ENCODE measurements at regions not wholly inside any gene's neighbourhood (a gene's known extent, or its start where the extent isn't known, plus 50 kb on each side); places are given as distances from the start of the nearest gene placed in this dataset.
"Not testable (repeated sequence)": the region's sequence is repeated elsewhere in the genome, so short reads cannot be mapped to it uniquely, and the experiment has no call there.

DNA sequence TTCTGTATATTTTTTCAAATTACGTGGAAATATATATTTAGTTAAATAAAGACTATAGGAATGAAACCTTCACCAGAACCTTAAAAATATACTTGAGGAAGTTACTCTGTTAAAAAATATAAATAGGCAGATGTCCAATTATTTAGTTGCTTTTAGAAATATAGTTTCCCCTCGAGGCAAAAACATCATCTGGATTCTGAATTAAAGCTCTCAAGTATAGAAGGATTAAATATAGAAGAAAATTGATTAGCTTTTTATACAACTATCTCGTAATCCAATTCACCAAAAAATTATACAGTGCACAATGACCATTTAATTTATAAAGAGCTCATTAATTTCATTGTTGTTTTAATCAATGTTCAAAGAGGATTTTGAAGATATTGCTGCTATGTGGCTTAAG is 601.4 kb downstream of the GABRG2 start:
- H3K27me3 Mint-ChIP-seq = no peaks in the 10 kb centered on the region

DNA sequence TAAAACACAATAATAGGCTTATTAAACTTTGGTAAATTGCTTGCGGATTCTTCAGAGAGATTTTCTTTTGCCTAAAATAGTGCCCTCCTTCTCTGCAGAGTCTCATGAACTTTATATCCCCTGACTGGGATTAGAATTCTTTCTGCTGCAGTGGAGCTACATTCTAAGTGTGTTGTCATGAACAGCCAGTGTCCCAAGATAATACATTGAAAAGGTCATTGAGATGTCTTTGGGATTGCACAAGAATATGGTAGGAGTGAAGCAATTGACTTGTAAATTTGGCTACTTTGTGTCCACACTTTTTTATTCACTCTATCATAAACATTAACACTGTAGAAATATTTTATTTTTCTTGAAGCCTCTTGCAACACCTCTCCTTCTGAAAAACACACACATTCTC is 604.5 kb downstream of the GABRG2 start:
- no peaks in the 10 kb centered on the region for H3K4me1 Mint-ChIP-seq
- no peak overlapping the region for H3K27ac Mint-ChIP-seq
- H3K9me3 Mint-ChIP-seq = peaks cover 0 to 3% (median 0%) of the 10 kb centered on the region in 3 donors
- H3K27me3 Mint-ChIP-seq = no peaks in the 10 kb centered on the region
- H3K36me3 Mint-ChIP-seq = no peaks in the 10 kb centered on the region
- no peak overlapping the region for H3K4me3 Mint-ChIP-seq

More for the DNA sequence above, 601.4 kb downstream of the GABRG2 start:
- H3K4me3 Mint-ChIP-seq = no peak overlapping the region
- no peaks in the 10 kb centered on the region for H3K4me1 Mint-ChIP-seq
- no peaks in the 10 kb centered on the region for H3K36me3 Mint-ChIP-seq
- peaks cover 0 to 4% (median 0%) of the 10 kb centered on the region in 3 donors for H3K9me3 Mint-ChIP-seq
- no peak overlapping the region for H3K27ac Mint-ChIP-seq

- H3K36me3 Mint-ChIP-seq = no peaks in the 10 kb centered on the region
- no peaks in the 10 kb centered on the region for H3K4me1 Mint-ChIP-seq
- H3K4me3 Mint-ChIP-seq = no peak overlapping the region
- peaks cover 2 to 5% (median 3%) of the 10 kb centered on the region in 3 donors for H3K9me3 Mint-ChIP-seq
- H3K27ac Mint-ChIP-seq = no peak overlapping the region
- no peaks in the 10 kb centered on the region for H3K27me3 Mint-ChIP-seq
Measured at GRCh38 chr5:162683284-162683683, 615.7 kb downstream of the GABRG2 start.

DNA sequence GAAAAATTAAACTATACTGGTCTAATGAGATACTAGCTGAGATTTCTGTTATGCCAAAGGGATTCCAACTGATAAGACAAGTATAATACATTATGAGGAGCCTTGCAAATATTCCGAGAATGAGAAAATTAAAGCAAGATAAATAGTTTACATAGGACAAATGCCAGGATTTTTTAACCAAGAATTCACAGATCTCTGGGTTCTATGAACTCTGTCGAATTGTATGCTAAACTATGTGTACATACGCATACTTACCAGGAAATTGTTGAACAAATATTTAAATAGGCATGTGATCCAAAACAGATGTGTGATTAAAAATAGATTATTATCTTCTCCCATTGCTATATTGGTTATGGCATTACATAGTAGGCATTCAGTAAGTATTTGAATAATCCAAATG is 616.6 kb downstream of the GABRG2 start:
- Mint-ChIP-seq H3K4me3 (no peak overlapping the region), H3K27ac (no peak overlapping the region), H3K27me3 (no peaks in the 10 kb centered on the region), H3K4me1 (no peaks in the 10 kb centered on the region), H3K36me3 (no peaks in the 10 kb centered on the region), H3K9me3 (peaks cover 4 to 5% (median 5%) of the 10 kb centered on the region in 3 donors)

DNA sequence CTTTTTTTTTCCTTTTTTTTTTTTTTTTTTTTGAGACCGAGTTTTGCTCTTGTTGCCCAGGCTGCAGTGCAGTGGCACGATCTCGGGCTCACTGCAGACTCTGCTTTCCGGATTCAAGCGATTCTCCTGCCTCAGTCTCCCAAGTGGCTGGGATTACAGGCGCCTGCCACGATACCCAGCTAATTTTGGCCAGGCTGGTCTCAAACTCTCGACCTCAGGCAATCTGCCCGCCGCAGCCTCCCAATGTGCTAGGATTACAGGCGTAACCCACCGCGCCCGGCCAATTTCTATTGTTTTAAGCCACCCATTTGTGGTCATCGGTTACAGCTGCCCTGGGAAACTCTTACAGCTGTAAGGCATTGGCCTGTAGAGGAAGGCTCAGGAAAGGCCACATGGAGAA is 617.7 kb downstream of the GABRG2 start:
- Mint-ChIP-seq H3K4me3 (no peak overlapping the region), H3K27ac (no peak overlapping the region), H3K9me3 (peaks cover 3 to 5% (median 4%) of the 10 kb centered on the region in 3 donors), H3K4me1 (no peaks in the 10 kb centered on the region), H3K27me3 (no peaks in the 10 kb centered on the region), H3K36me3 (no peaks in the 10 kb centered on the region)

DNA sequence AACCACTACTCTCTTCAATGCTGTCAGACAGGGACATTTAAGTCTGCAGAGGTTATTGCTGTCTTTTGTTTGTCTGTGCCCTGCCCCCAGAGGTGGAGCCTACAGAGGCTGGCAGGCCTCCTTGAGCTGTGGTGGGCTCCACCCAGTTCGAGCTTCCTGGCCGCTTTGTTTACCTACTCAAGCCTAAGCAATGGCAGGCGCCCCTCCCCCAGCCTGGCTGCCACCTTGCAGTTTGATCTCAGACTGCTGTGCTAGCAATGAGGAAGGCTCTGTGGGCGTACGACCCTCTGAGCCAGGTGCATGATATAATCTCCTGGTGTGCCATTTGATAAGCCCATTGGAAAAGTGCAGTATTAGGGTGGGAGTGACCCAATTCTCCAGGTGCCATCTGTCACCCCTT is 628.7 kb downstream of the GABRG2 start:
- H3K27ac Mint-ChIP-seq, H3K9me3 Mint-ChIP-seq, H3K4me3 Mint-ChIP-seq, H3K4me1 Mint-ChIP-seq, H3K27me3 Mint-ChIP-seq, H3K36me3 Mint-ChIP-seq: not testable (repeated sequence)

DNA sequence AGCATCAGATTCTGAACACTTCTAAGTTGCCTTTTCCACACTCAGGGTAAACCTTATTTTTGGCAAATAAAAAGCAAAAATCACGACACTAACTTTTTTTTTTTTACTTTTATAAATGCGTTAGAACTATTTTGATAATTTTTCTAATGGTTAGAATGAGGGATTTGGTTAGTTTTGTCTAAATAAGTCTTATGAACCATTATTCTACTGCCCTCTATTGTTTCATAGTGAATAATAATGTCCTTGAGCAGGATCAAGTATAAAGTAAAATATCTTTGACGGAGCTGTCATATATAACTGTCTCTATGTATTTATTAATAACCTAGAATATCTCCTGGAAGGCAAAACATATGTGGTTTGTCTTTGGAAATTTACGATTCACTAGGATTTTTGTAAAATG is 631.8 kb downstream of the GABRG2 start:
- Mint-ChIP-seq H3K4me3 (no peak overlapping the region), H3K27ac (no peak overlapping the region), H3K9me3 (peaks cover 0 to 2% (median 0%) of the 10 kb centered on the region in 3 donors), H3K4me1 (no peaks in the 10 kb centered on the region), H3K36me3 (no peaks in the 10 kb centered on the region), H3K27me3 (no peaks in the 10 kb centered on the region)

- no peak overlapping the region for H3K4me3 Mint-ChIP-seq
- H3K36me3 Mint-ChIP-seq = no peaks in the 10 kb centered on the region
- no peaks in the 10 kb centered on the region for H3K27me3 Mint-ChIP-seq
- peaks cover 0 to under 1% (median 0%) of the 10 kb centered on the region in 3 donors for H3K9me3 Mint-ChIP-seq
- H3K27ac Mint-ChIP-seq = no peak overlapping the region
- no peaks in the 10 kb centered on the region for H3K4me1 Mint-ChIP-seq
Measured at GRCh38 chr5:162703914-162704313, 636.3 kb downstream of the GABRG2 start.

DNA sequence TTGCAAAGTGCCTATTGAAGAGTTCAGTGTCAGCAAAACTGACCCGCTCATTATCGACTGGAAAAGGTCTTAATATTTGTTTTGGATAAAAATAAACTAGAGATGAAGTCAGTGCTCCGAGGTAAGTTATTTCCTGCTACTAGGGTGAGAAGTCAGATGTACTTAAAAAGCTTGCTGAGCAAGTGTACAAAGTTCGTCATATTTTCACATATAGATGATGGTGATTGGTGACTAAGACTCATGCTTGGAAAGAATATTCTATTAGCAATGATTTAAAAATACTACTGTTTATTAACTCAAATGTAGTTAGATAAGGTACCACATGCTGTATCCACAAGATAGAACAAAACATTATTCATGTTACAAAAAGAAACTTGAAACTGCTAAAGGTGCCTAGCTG is 643.7 kb downstream of the GABRG2 start:
- H3K27me3 Mint-ChIP-seq = no peaks in the 10 kb centered on the region
- H3K4me3 Mint-ChIP-seq = no peak overlapping the region
- H3K27ac Mint-ChIP-seq = no peak overlapping the region
- no peaks in the 10 kb centered on the region for H3K36me3 Mint-ChIP-seq
- peaks cover 0 to 3% (median 0%) of the 10 kb centered on the region in 3 donors for H3K9me3 Mint-ChIP-seq
- H3K4me1 Mint-ChIP-seq = peaks cover 0 to 1% (median 0%) of the 10 kb centered on the region in 3 donors

DNA sequence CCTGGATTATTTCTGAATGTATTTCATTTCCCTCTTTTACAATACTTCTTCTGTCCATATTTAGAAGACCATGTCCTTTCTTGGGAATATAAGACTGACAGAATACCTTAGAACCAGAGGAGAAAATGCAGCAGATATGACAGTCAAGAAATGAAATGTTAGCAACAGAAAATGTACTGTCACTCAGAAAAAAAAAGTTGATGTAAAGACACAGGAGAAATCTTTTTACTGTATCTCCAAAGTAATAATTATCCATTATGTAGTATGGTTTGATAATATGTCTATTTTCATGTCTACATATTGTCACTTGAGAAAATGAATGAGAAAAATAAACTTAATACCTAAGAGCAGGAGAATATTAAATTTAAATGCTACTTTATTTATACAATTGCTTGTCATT is 652.1 kb downstream of the GABRG2 start:
- peaks cover 2% of the 10 kb centered on the region for H3K36me3 Mint-ChIP-seq
- H3K27ac Mint-ChIP-seq = no peak overlapping the region
- H3K9me3 Mint-ChIP-seq = peaks cover 4 to 6% (median 5%) of the 10 kb centered on the region in 3 donors
- no peak overlapping the region for H3K4me3 Mint-ChIP-seq
- no peaks in the 10 kb centered on the region for H3K27me3 Mint-ChIP-seq
- no peaks in the 10 kb centered on the region for H3K4me1 Mint-ChIP-seq

GRCh38 chr5:162721125-162721524 is 653.6 kb downstream of the GABRG2 start:
- H3K36me3 Mint-ChIP-seq = peaks cover 2% of the 10 kb centered on the region

GRCh38 chr5:162752612-162753011 is 684.8 kb upstream of the CCNG1 start:
- Mint-ChIP-seq H3K36me3 (no peaks in the 10 kb centered on the region), H3K4me3 (no peak overlapping the region), H3K9me3 (peaks cover 3 to 8% (median 5%) of the 10 kb centered on the region in 3 donors), H3K27me3 (no peaks in the 10 kb centered on the region), H3K4me1 (no peaks in the 10 kb centered on the region), H3K27ac (no peak overlapping the region)

More at GRCh38 chr5:162721125-162721524, 653.6 kb downstream of the GABRG2 start:
- Mint-ChIP-seq H3K27me3 (no peaks in the 10 kb centered on the region), H3K27ac (no peak overlapping the region), H3K4me1 (no peaks in the 10 kb centered on the region), H3K9me3 (peaks cover 6 to 8% (median 7%) of the 10 kb centered on the region in 3 donors), H3K4me3 (no peak overlapping the region)

GRCh38 chr5:162762119-162762518 is 675.3 kb upstream of the CCNG1 start:
- Mint-ChIP-seq H3K27ac (no peak overlapping the region), H3K4me1 (no peaks in the 10 kb centered on the region), H3K36me3 (no peaks in the 10 kb centered on the region), H3K4me3 (no peak overlapping the region), H3K9me3 (peaks cover 0 to 2% (median 1%) of the 10 kb centered on the region in 3 donors), H3K27me3 (no peaks in the 10 kb centered on the region)

DNA sequence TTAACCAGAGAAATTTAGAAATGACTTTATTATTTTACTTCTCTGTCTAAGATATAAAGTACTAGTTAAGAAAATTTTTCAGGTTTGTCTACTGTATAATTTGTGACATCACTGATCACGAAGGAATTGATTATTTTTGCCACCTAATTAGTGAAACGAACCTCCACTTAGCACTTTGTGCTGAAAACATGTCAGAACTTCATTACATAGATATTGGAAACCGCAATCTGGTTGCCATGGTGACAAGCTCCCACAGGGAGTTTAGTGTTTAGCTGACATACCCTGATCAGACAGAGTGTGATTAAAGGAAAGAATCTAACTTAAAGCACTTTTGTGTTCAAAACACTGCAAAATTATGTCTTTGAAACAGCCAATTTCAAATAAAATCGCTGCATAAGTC is 668.4 kb upstream of the CCNG1 start:
- Mint-ChIP-seq H3K27me3 (no peaks in the 10 kb centered on the region), H3K9me3 (peaks cover 0 to 3% (median 1%) of the 10 kb centered on the region in 3 donors), H3K27ac (no peak overlapping the region), H3K4me3 (no peak overlapping the region), H3K4me1 (no peaks in the 10 kb centered on the region), H3K36me3 (no peaks in the 10 kb centered on the region)

DNA sequence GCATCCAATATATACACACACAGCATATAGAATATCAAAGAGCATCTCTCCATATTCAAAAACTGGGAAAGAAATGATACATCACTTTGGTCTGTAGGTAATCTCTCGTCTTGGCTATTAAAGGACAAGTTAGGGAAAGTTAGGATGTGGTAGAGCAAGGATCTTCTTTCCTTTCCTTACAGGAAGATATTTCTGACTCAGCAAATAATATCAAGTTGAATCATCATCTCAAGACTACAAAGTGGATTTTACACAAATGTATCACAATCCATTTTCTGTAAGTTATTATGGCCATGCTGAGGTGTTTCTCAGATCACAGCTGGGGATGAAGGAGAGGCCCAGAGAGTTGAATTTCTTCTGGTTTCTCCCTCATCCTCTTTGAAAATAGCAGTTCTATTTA is 651.7 kb upstream of the CCNG1 start:
- H3K4me1 Mint-ChIP-seq = no peaks in the 10 kb centered on the region
- no peaks in the 10 kb centered on the region for H3K36me3 Mint-ChIP-seq
- H3K27ac Mint-ChIP-seq = no peak overlapping the region
- peaks cover 0 to 13% (median 0%) of the 10 kb centered on the region in 3 donors for H3K9me3 Mint-ChIP-seq
- H3K27me3 Mint-ChIP-seq = no peaks in the 10 kb centered on the region
- no peak overlapping the region for H3K4me3 Mint-ChIP-seq

GRCh38 chr5:162786234-162786633 is 651.2 kb upstream of the CCNG1 start:
- Mint-ChIP-seq H3K27me3 (no peaks in the 10 kb centered on the region), H3K4me3 (no peak overlapping the region), H3K36me3 (no peaks in the 10 kb centered on the region), H3K9me3 (peaks cover 0 to 13% (median 0%) of the 10 kb centered on the region in 3 donors), H3K4me1 (no peaks in the 10 kb centered on the region), H3K27ac (no peak overlapping the region)

- Mint-ChIP-seq H3K27me3 (no peaks in the 10 kb centered on the region), H3K4me1 (no peaks in the 10 kb centered on the region), H3K27ac (no peak overlapping the region), H3K36me3 (no peaks in the 10 kb centered on the region), H3K4me3 (no peak overlapping the region), H3K9me3 (peaks cover 0 to 5% (median 2%) of the 10 kb centered on the region in 3 donors)
Measured at GRCh38 chr5:162796507-162796906, 640.9 kb upstream of the CCNG1 start.

Measured in IgD-negative memory B cell (primary cell).